ENCODE measurements at regions not wholly inside any gene's neighbourhood (a gene's known extent, or its start where the extent isn't known, plus 50 kb on each side); places are given as distances from the start of the nearest gene placed in this dataset.

GRCh38 chr13:111521691-111522229, 201.3 kb downstream of the TEX29 start:
- no peaks in the 10 kb centered on the region for H3K27me3 ChIP-seq (ENCODE audit: insufficient read depth, low read depth, low read length)
- H3K4me3 ChIP-seq (ENCODE audit: low read length), result no peak overlapping the region
- H3K9me2 ChIP-seq (ENCODE audit: insufficient read depth, low read length), result no peaks in the 10 kb centered on the region
- H4K20me1 ChIP-seq (ENCODE audit: insufficient read depth), result no peaks in the 10 kb centered on the region
- H3K9me3 ChIP-seq (ENCODE audit: low read length), result no peaks in the 10 kb centered on the region
- no peaks in the 10 kb centered on the region for H3K79me2 ChIP-seq (replicated peaks; ENCODE audit: insufficient read depth, low read length)
- H3K36me3 ChIP-seq (ENCODE audit: insufficient read depth, low read length), result no peaks in the 10 kb centered on the region
- no peak overlapping the region for H3K27ac ChIP-seq (ENCODE audit: low read length)
- H3K9ac ChIP-seq (ENCODE audit: low read length), result no peak overlapping the region
- TF ChIP-seq REST (IDR thresholded peaks at IDR 0.05; ENCODE audit: borderline replicate concordance) (no peak), MXI1 (conservative IDR thresholded peaks at IDR 0.05; ENCODE audit: poor library complexity, severe bottlenecking) (no peak)
- no peak overlapping the region for H2AFZ ChIP-seq (ENCODE audit: low read depth, low read length)
- no peak overlapping the region for H3K4me2 ChIP-seq (ENCODE audit: low read length)
- no peaks in the 10 kb centered on the region for H3F3A ChIP-seq (ENCODE audit: insufficient read depth, low read length, poor library complexity, severe bottlenecking)

GRCh38 chr13:111525320-111526118, 205.1 kb downstream of the TEX29 start:
- H3K4me3 ChIP-seq (ENCODE audit: low read length), result no peak overlapping the region
- H2AFZ ChIP-seq (ENCODE audit: low read depth, low read length), result no peak overlapping the region
- H3K36me3 ChIP-seq (ENCODE audit: insufficient read depth, low read length), result no peaks in the 10 kb centered on the region
- no peaks in the 10 kb centered on the region for H3K9me2 ChIP-seq (ENCODE audit: insufficient read depth, low read length)
- no peak overlapping the region for H3K27ac ChIP-seq (ENCODE audit: low read length)
- H3K9ac ChIP-seq (ENCODE audit: low read length), result no peak overlapping the region
- H3K79me2 ChIP-seq (replicated peaks; ENCODE audit: insufficient read depth, low read length), result no peaks in the 10 kb centered on the region
- no peaks in the 10 kb centered on the region for H3K27me3 ChIP-seq (ENCODE audit: insufficient read depth, low read depth, low read length)
- H4K20me1 ChIP-seq (ENCODE audit: insufficient read depth), result no peaks in the 10 kb centered on the region
- TF ChIP-seq MXI1 (conservative IDR thresholded peaks at IDR 0.05; ENCODE audit: poor library complexity, severe bottlenecking) (no peak), EZH2 (IDR thresholded peaks at IDR 0.05; ENCODE audit: borderline replicate concordance, insufficient read depth, low read length, poor library complexity, severe bottlenecking) (no peak), POLR2AphosphoS5 (IDR thresholded peaks at IDR 0.05) (no peak), SMC3 (conservative IDR thresholded peaks at IDR 0.05; ENCODE audit: poor library complexity) (no peak)
- H3K4me2 ChIP-seq (ENCODE audit: low read length), result no peak overlapping the region
- H3K9me3 ChIP-seq (ENCODE audit: low read length), result no peaks in the 10 kb centered on the region
- H3F3A ChIP-seq (ENCODE audit: insufficient read depth, low read length, poor library complexity, severe bottlenecking), result no peaks in the 10 kb centered on the region

DNA sequence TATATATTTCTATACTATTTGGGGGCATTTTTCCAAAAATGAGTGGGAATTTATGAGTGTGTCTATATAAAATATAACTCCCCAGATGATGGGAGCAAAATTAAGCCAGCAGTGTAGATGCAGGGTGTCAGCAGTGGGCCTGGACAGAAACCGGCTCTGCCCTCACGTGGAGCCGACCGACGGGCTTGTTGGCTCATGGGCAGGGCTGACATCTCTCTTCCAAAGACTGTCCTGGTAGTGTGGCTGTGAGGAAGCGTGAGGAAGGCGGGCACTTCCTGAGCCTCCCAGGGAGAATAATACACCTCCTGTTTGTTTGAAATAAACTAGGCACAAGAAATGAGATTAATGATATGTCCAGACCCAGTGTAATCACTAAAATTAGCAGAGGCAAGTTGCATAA, 206.5 kb downstream of the TEX29 start:
- Histone ChIP-seq H3F3A (ENCODE audit: insufficient read depth, low read length, poor library complexity, severe bottlenecking) (no peaks in the 10 kb centered on the region), H3K36me3 (ENCODE audit: insufficient read depth, low read length) (no peaks in the 10 kb centered on the region), H3K4me3 (ENCODE audit: low read length) (no peak overlapping the region), H3K9me3 (ENCODE audit: low read length) (no peaks in the 10 kb centered on the region), H3K9me2 (ENCODE audit: insufficient read depth, low read length) (no peaks in the 10 kb centered on the region), H3K4me2 (ENCODE audit: low read length) (no peak overlapping the region), H3K9ac (ENCODE audit: low read length) (no peak overlapping the region), H3K27ac (ENCODE audit: low read length) (no peak overlapping the region), H2AFZ (ENCODE audit: low read depth, low read length) (no peak overlapping the region), H3K79me2 (replicated peaks; ENCODE audit: insufficient read depth, low read length) (peaks cover 3% of the 10 kb centered on the region), H4K20me1 (ENCODE audit: insufficient read depth) (no peaks in the 10 kb centered on the region), H3K27me3 (ENCODE audit: insufficient read depth, low read depth, low read length) (no peaks in the 10 kb centered on the region)
- TF ChIP-seq SMC3 (conservative IDR thresholded peaks at IDR 0.05; ENCODE audit: poor library complexity) (no peak), CTCF (IDR thresholded peaks at IDR 0.05; ENCODE audit: poor library complexity, severe bottlenecking) (no peak), REST (IDR thresholded peaks at IDR 0.05; ENCODE audit: borderline replicate concordance) (no peak), RAD21 (conservative IDR thresholded peaks at IDR 0.05) (no peak), TAF1 (IDR thresholded peaks at IDR 0.05; ENCODE audit: low read depth) (no peak), POLR2AphosphoS5 (IDR thresholded peaks at IDR 0.05) (no peak), EZH2 (IDR thresholded peaks at IDR 0.05; ENCODE audit: borderline replicate concordance, insufficient read depth, low read length, poor library complexity, severe bottlenecking) (no peak), EP300 (conservative IDR thresholded peaks at IDR 0.05; ENCODE audit: poor library complexity, severe bottlenecking) (no peak)
